ENCODE measurements at regions not wholly inside any gene's neighbourhood (a gene's known extent, or its start where the extent isn't known, plus 50 kb on each side); places are given as distances from the start of the nearest gene placed in this dataset.

DNA sequence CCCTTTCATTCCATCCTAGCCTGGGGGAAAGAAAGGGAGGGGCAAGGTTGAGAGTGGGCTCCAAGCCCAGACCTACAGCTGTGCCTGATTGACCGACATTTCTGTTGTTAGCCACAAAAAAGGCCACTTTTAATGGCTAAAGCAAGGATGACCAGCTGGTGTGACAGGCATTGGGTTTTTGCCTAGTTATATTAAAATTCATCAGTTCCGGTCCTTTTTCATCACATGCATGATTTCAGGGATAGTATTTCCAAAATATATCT is 192.3 kb downstream of the ZNF326 start:
- Histone ChIP-seq H3K4me1 (ENCODE audit: insufficient read depth, low read length) (no peaks in the 10 kb centered on the region), H3T11ph (ENCODE audit: low read length) (no peak overlapping the region), H4K91ac (ENCODE audit: insufficient read length, low read depth, low read length) (no peak overlapping the region), H3K9ac (ENCODE audit: extremely low read depth, insufficient read length, low read length) (no peak overlapping the region), H3K14ac (ENCODE audit: insufficient read depth, low read length) (no peak overlapping the region), H2AFZ (ENCODE audit: low read length) (no peak overlapping the region), H2BK20ac (ENCODE audit: low read depth, low read length, poor library complexity, severe bottlenecking) (no peak overlapping the region), H2BK12ac (ENCODE audit: insufficient read length, low read depth, low read length) (no peak overlapping the region), H3K9me3 (ENCODE audit: control insufficient read depth, low read depth, low read length) (no peaks in the 10 kb centered on the region), H3K23me2 (ENCODE audit: insufficient read length, low read depth, low read length, poor library complexity, severe bottlenecking) (no peaks in the 10 kb centered on the region), H3K27ac (ENCODE audit: insufficient read length, low read depth, low read length) (no peak overlapping the region), H3K79me1 (ENCODE audit: insufficient read depth, low read depth, low read length, poor library complexity, severe bottlenecking) (no peaks in the 10 kb centered on the region), H4K20me1 (ENCODE audit: control insufficient read depth, insufficient read depth, insufficient read length) (no peaks in the 10 kb centered on the region), H3K79me2 (ENCODE audit: insufficient read depth, low read length) (no peaks in the 10 kb centered on the region), H4K8ac (replicated peaks; ENCODE audit: insufficient read length, low read depth, low read length) (no peak overlapping the region), H3K4ac (ENCODE audit: low read depth, low read length) (no peak overlapping the region), H3K23ac (ENCODE audit: insufficient read length, low read depth, low read length) (no peak overlapping the region), H4K5ac (ENCODE audit: insufficient read length, low read depth, low read length) (no peak overlapping the region), H3K18ac (ENCODE audit: insufficient read length, low read depth, low read length) (no peak overlapping the region), H3K56ac (ENCODE audit: insufficient read length, low read depth, low read length) (no peak overlapping the region), H2AK5ac (ENCODE audit: insufficient read length, low read length) (no peak overlapping the region), H2BK15ac (ENCODE audit: low read depth, low read length) (no peak overlapping the region), H2BK120ac (ENCODE audit: low read depth, low read length, poor library complexity, severe bottlenecking) (no peak overlapping the region), H3K27me3 (ENCODE audit: insufficient read depth, low read length) (no peaks in the 10 kb centered on the region), H2BK5ac (ENCODE audit: insufficient read length, low read length) (no peak overlapping the region), H3K4me2 (ENCODE audit: insufficient read depth, insufficient read length, low read length) (no peak overlapping the region)
- H3K36me3 Mint-ChIP-seq (ENCODE audit: insufficient read depth in 1 of 3, low read depth in 3 of 3): no peaks in the 10 kb centered on the region; a peak in 1 of 7 replicates
- no peak overlapping the region for H3K27ac Mint-ChIP-seq
- TF ChIP-seq, protein P1, sequence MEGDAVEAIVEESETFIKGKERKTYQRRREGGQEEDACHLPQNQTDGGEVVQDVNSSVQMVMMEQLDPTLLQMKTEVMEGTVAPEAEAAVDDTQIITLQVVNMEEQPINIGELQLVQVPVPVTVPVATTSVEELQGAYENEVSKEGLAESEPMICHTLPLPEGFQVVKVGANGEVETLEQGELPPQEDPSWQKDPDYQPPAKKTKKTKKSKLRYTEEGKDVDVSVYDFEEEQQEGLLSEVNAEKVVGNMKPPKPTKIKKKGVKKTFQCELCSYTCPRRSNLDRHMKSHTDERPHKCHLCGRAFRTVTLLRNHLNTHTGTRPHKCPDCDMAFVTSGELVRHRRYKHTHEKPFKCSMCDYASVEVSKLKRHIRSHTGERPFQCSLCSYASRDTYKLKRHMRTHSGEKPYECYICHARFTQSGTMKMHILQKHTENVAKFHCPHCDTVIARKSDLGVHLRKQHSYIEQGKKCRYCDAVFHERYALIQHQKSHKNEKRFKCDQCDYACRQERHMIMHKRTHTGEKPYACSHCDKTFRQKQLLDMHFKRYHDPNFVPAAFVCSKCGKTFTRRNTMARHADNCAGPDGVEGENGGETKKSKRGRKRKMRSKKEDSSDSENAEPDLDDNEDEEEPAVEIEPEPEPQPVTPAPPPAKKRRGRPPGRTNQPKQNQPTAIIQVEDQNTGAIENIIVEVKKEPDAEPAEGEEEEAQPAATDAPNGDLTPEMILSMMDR (conservative IDR thresholded peaks at IDR 0.05): no peak
- DNase-seq: no peak
- H3K27me3 Mint-ChIP-seq (ENCODE audit: low read depth): no peaks in the 10 kb centered on the region
- peaks cover 4 to 8% of the 10 kb centered on the region in 2 experiments; a peak in 3 of 4 replicates for H3K4me1 Mint-ChIP-seq
- no peak overlapping the region for H3K4me3 Mint-ChIP-seq
- H3K9me3 Mint-ChIP-seq: peaks cover 0 to 2% of the 10 kb centered on the region in 2 experiments; a peak in 2 of 5 replicates
- no CpG with 5 or more reads among the region's 2 CpGs for WGBS (ENCODE audit: extremely low coverage, insufficient read length, low lambda C conversion rate)
